T-helper 2 cell (primary cell): ENCODE measurements at regions not wholly inside any gene's neighbourhood (a gene's known extent, or its start where the extent isn't known, plus 50 kb on each side); places are given as distances from the start of the nearest gene placed in this dataset.

Source experiments
- DNase-seq, 5 experiments: peaks; one replicate each; pipeline versions ENCODE4 v3.0.0 to v3.0.0-alpha.2; 2012 to 2022

GRCh38 chr10:62924344-62924748, 108.2 kb upstream of the EGR2 start:
- peak in 1 of 5 experiments; percentile 59 for DNase-seq

- no peak for DNase-seq
Measured at GRCh38 chr10:62919776-62920175, 103.6 kb upstream of the EGR2 start.

GRCh38 chr10:62917475-62918238, 101.5 kb upstream of the EGR2 start:
- no peak for DNase-seq

DNA sequence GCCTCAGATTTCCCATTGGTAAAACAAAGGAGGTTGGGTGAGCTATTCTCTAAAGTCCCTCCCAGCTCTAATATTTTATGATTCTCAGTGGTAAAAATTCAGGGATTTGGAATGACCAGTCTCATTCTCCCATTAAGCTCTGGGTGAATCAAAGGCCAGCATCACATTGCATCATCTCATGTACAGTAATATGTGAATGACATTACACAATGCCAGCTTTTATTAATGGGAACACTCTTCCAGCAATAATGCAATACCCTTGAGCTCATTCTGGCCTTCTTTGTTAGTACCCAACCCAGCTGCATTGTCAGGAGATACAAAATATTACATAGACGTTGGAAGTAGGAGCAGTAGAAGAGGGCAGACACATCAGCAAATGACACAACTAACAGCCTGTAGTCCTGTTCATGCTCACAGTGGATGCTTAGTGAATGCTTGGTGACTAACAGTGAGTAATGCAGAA, 100.0 kb upstream of the EGR2 start:
- no peak for DNase-seq

- DNase-seq, result no peak
Measured at GRCh38 chr10:62915158-62915557, 99.0 kb upstream of the EGR2 start.

GRCh38 chr10:62912086-62912485, 95.9 kb upstream of the EGR2 start:
- no peak for DNase-seq

DNA sequence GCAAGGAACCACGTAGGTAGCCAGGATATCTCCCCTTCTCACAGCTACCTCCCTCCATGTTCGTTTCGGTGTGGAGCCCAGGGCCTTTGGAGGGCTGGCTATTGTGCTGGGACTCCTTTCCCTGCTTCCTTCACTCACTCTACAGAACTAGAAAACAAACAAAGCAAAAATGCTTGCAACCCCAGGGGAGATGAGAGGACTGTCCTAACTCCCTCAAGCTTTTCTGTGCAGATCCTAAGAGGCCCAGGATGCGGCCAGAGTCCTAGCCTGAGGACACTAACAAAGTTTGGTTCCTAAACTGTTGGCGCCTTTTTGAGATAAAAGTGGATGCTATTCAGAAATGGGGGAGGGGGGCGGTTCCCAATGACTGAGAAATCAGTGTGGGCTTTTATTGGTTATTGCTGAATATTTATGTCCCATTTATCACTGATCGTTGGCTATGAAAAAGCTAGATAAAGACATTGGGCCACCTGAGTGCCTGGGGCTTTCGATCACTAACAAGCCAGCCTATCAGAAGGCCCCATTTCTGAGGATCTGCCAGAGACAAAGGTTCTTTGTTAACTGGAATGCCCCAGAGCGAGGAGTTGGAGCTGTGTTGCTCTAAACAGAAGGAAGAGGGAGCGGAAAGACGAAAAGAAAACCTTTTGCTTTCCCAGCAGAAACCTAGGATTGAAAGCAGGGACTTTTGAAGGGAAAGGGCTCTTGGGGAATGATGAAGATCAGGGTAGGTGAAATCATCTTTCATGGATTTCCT, 95.2 kb upstream of the EGR2 start:
- no peak for DNase-seq

- no peak for DNase-seq
Measured at GRCh38 chr10:62907470-62908212, 91.5 kb upstream of the EGR2 start.

DNA sequence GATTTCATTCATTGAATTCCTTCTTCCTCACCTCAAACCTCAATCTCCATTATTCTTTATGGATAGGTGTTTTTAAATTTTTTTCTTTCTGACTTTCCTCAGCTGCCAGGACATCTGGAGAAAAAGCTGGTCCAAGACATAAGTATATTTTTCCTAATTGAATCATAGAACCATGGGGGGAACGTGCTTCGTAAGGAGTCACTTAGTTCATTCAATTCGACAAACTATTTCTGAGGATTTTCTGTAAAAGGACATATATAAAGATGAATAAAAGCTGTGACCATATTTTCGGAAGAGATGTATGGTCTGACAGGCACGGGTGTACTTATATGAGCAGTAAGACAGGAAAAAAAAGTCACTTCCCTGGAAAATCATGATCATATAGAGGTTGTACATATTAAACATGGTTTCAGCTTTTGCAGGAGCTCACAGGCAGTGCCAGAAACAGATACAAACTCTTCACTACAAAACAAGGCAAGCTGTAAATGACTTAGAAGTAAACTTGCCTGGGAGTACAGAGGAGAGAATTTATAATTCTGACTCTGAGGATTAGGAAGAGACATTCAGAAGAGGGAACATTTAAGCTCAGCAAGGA, 88.2 kb upstream of the EGR2 start:
- DNase-seq, result no peak

DNA sequence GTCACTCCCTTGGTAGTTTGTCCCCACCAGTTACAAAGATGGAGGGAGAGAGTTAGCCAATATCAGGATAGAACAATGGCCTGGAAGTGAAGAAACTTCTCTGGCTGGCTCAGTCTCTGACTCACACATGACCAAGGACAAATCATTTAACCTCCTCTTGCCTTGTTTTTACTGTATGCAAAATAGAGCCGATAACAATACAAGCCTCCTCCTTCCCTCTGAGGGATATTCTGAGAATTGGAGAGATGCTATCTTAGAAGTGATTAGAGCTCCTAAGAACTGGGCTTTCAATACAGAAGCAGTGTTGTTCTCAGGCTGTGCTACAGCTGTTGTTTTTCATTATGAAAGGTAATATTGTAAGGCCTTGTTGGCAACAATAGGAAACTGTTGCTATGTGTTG, 87.7 kb upstream of the EGR2 start:
- peak in 1 of 5 experiments; percentile 66 for DNase-seq

- DNase-seq, result no peak
Measured at GRCh38 chr10:62900829-62901571, 84.8 kb upstream of the EGR2 start.

DNA sequence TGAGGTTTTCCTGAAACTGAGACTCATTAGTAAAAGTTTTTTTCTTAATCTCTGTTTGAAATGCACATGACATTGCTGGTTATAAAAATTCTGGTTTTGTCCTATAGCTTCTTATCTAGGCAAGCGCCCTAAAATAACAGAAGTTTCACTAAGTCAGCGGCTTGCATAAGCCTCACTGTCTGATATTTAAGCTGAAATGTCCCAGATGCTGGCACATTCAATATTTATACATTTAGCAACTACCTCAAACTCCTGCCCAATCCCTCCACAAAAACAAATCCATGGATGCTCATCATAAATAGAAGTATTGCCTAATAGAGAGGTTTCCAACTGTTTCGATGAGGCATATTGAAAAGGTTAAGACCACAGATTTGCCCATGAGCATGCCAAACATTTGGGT, 83.1 kb upstream of the EGR2 start:
- DNase-seq, result no peak

- no peak for DNase-seq
Measured at GRCh38 chr10:62895063-62895462, 78.9 kb upstream of the EGR2 start.

GRCh38 chr10:62894156-62894555, 78.0 kb upstream of the EGR2 start:
- DNase-seq, result no peak

DNA sequence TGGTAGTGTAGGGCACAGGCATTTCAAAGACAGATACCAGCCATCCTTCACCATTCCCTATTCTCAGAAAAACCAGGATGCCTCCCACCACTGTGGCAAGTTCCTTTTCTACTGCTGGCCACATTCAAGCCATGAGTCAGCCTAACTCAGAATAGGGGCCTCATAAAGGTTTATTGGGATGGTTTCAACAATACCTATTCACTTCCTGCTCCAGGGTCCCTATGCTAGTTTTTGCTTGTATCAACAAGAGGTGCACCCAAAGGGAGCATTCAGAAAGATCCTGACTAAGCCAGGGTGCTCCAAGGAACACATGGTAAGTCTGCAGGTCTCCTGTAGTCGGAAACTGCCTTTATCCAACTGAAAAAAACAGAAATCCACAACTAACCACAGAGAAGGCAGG, 76.9 kb upstream of the EGR2 start:
- no peak for DNase-seq

GRCh38 chr10:62890395-62890794, 74.2 kb upstream of the EGR2 start:
- no peak for DNase-seq

GRCh38 chr10:62887642-62888041, 71.5 kb upstream of the EGR2 start:
- no peak for DNase-seq

GRCh38 chr10:62885684-62886461, 69.7 kb upstream of the EGR2 start:
- DNase-seq, result no peak

DNA sequence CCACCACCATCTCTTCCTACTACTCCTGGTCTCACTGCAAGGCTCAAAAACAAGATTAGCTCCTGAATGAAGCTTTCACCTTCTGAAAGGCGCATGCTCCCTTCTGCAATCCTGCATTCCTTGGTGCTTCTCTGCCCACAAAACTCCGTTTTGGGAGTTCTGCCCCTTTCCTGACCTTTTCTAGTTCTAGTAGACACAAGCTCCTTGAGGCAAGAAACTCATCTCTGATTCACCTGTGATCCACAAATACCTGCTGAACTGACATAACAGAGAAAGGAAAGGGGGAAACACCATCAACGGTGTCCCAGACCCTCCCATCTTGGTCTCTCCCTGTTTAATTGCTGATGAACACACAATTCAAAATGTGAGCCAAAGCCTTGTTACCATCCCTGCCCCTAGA, 64.0 kb upstream of the EGR2 start:
- no peak for DNase-seq

DNA sequence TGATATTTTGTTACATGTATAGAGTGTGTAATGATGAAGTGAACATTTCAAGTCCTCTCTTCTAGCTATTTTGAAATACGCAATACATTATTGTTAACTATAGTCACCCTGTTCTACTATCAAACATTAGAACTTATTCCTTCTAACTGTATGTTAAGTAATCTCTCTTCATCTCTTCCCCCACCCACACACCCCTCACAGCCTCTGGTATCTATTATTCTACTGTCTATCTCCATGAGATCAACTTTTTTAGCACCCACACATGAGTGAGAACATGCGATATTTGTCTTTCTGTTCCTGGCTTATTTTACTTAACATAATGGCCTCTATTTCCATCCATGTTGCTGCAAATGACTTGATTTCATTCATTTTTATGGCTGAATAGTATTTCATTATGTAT, 57.7 kb upstream of the EGR2 start:
- no peak for DNase-seq

GRCh38 chr10:62870866-62871265, 54.7 kb upstream of the EGR2 start:
- DNase-seq, result peak in 2 of 5 experiments; percentile 13 to 91

- DNase-seq, result no peak
Measured at GRCh38 chr10:62869958-62870357, 53.8 kb upstream of the EGR2 start.
